Calu3 (cell line): ENCODE measurements at regions not wholly inside any gene's neighbourhood (a gene's known extent, or its start where the extent isn't known, plus 50 kb on each side); places are given as distances from the start of the nearest gene placed in this dataset.

Experiments used
- BruUV-seq: library from RNA; stranded (reverse); fragments of 400-500 nt; replicated peaks from 2 replicates; lab custom pipeline; 2021; lab: Mats Ljungman, UMichigan
- CTCF ChIA-PET: fragments of 300-600 bp; sonication (Branson Sonifier 250); formaldehyde crosslinking; loops from one replicate; lab custom pipeline; 2022; ENCODE audit warnings: antibody characterized with exemption; lab: Charles Lee
- DNase-seq: peaks from one replicate; pipeline ENCODE4 v3.0.0; 2022
- H3K27ac Mint-ChIP-seq: one replicate; pipeline ENCODE4 v1.8.0; 2022; ENCODE audit warnings: mixed read lengths; ENCODE audit not compliant: unreplicated experiment
- H3K27me3 Mint-ChIP-seq: one replicate; pipeline ENCODE4 v1.8.0; 2022; ENCODE audit warnings: mixed read lengths; ENCODE audit not compliant: unreplicated experiment
- H3K36me3 Mint-ChIP-seq: one replicate; pipeline ENCODE4 v1.8.0; 2022; ENCODE audit warnings: mild to moderate bottlenecking, moderate library complexity, mixed read lengths; ENCODE audit not compliant: insufficient read depth, unreplicated experiment
- H3K4me1 Mint-ChIP-seq: one replicate; pipeline ENCODE4 v1.8.0; 2022; ENCODE audit warnings: mild to moderate bottlenecking, low read depth, mixed read lengths; ENCODE audit not compliant: unreplicated experiment
- H3K4me3 Mint-ChIP-seq: one replicate; pipeline ENCODE4 v1.8.0; 2022; ENCODE audit warnings: mild to moderate bottlenecking, low read depth, moderate library complexity, mixed read lengths; ENCODE audit not compliant: unreplicated experiment
- H3K9me3 Mint-ChIP-seq: one replicate; pipeline ENCODE4 v1.8.0; 2022; ENCODE audit warnings: low read depth, mixed read lengths; ENCODE audit not compliant: unreplicated experiment
- CTCF ChIP-seq: fragments of 200-600 bp; IDR thresholded peaks from one replicate; pipeline ENCODE4 v1.8.0; 2022; ENCODE audit warnings: antibody characterized with exemption; ENCODE audit not compliant: unreplicated experiment
- intact Hi-C: fragments of 100-400 bp; cut with micrococcal nuclease; formaldehyde crosslinking; loops from one replicate; pipeline ENCODE4 v1.10.0; 2022; ENCODE audit not compliant: unreplicated experiment

GRCh38 chr12:75852143-75852542, 179.4 kb downstream of the PHLDA1 start:
- BruUV-seq: no TSS peak
- H3K9me3 Mint-ChIP-seq: no peaks in the 10 kb centered on the region
- CTCF ChIA-PET: interaction anchor here (1.3 kb wide), 1 partner anchor 180 kb away, joined by 3 read pairs; the partner anchor contains the start of gene PHLDA1
- no peak overlapping the region for H3K27ac Mint-ChIP-seq
- intact Hi-C loops: no loop called here
- DNase-seq: no peak
- H3K27me3 Mint-ChIP-seq: no peaks in the 10 kb centered on the region
- H3K4me1 Mint-ChIP-seq: peaks cover 28% of the 10 kb centered on the region
- no peak overlapping the region for H3K4me3 Mint-ChIP-seq
- H3K36me3 Mint-ChIP-seq: no peaks in the 10 kb centered on the region
- TF ChIP-seq CTCF: no peak

GRCh38 chr12:75850721-75851462, 180.7 kb downstream of the PHLDA1 start:
- Mint-ChIP-seq H3K4me1 (peaks cover 26% of the 10 kb centered on the region), H3K27ac (no peak overlapping the region), H3K9me3 (peaks cover 4% of the 10 kb centered on the region), H3K36me3 (no peaks in the 10 kb centered on the region), H3K27me3 (no peaks in the 10 kb centered on the region), H3K4me3 (no peak overlapping the region)
- no TSS peak for BruUV-seq
- intact Hi-C loops: no loop called here
- TF ChIP-seq CTCF: no peak
- DNase-seq: no peak
- CTCF ChIA-PET: no interaction called here

- no TSS peak for BruUV-seq
- intact Hi-C loops: no loop called here
- Mint-ChIP-seq H3K4me1 (peaks cover 22% of the 10 kb centered on the region), H3K27me3 (no peaks in the 10 kb centered on the region), H3K27ac (no peak overlapping the region), H3K4me3 (no peak overlapping the region), H3K9me3 (peaks cover 5% of the 10 kb centered on the region), H3K36me3 (no peaks in the 10 kb centered on the region)
- CTCF ChIA-PET: interaction anchor here (0.7 to 1.0 kb wide), 2 partner anchors 8 to 10 kb away, joined by 3 to 4 read pairs; no protein-coding TSS in a partner anchor
- TF ChIP-seq CTCF: no peak
- DNase-seq: no peak
Measured at GRCh38 chr12:75848961-75849360, 182.6 kb downstream of the PHLDA1 start.

GRCh38 chr12:75848431-75848925, 183.1 kb downstream of the PHLDA1 start:
- no peak overlapping the region for H3K27ac Mint-ChIP-seq
- no peaks in the 10 kb centered on the region for H3K36me3 Mint-ChIP-seq

More at GRCh38 chr12:75848431-75848925, 183.1 kb downstream of the PHLDA1 start:
- no peak for TF ChIP-seq CTCF
- peaks cover 27% of the 10 kb centered on the region for H3K4me1 Mint-ChIP-seq
- H3K9me3 Mint-ChIP-seq: peaks cover 5% of the 10 kb centered on the region
- no peak overlapping the region for H3K4me3 Mint-ChIP-seq
- H3K27me3 Mint-ChIP-seq: no peaks in the 10 kb centered on the region
- intact Hi-C loops: no loop called here
- no peak for DNase-seq
- no TSS peak for BruUV-seq
- CTCF ChIA-PET: interaction anchor here (0.6 to 1.0 kb wide), 4 partner anchors 8 to 56 kb away, joined by 3 to 8 read pairs (median 4); no protein-coding TSS in a partner anchor
